ENCODE measurements at regions not wholly inside any gene's neighbourhood (a gene's known extent, or its start where the extent isn't known, plus 50 kb on each side); places are given as distances from the start of the nearest gene placed in this dataset.

- DNase-seq (ENCODE audit: low read depth): no peak
Observed at GRCh38 chr2:67566958-67567635, 170.0 kb downstream of the ETAA1 start.

GRCh38 chr2:67567886-67568285 is 170.8 kb downstream of the ETAA1 start:
- no peak for TF ChIP-seq CTCF (IDR thresholded peaks at IDR 0.05; ENCODE audit: control insufficient read depth, extremely low read depth, insufficient read depth)

More at GRCh38 chr2:67566958-67567635, 170.0 kb downstream of the ETAA1 start:
- no peak overlapping the region for H3K4me3 ChIP-seq (ENCODE audit: low read depth, low read length)
- TF ChIP-seq CTCF (IDR thresholded peaks at IDR 0.05; ENCODE audit: control insufficient read depth, extremely low read depth, insufficient read depth): no peak

GRCh38 chr2:67570611-67571010 is 173.5 kb downstream of the ETAA1 start:
- TF ChIP-seq CTCF (IDR thresholded peaks at IDR 0.05; ENCODE audit: control insufficient read depth, extremely low read depth, insufficient read depth): no peak
- DNase-seq (ENCODE audit: low read depth): no peak
- H3K4me3 ChIP-seq (ENCODE audit: low read depth, low read length): no peak overlapping the region

More at GRCh38 chr2:67567886-67568285, 170.8 kb downstream of the ETAA1 start:
- no peak overlapping the region for H3K4me3 ChIP-seq (ENCODE audit: low read depth, low read length)
- DNase-seq (ENCODE audit: low read depth): no peak

- no peak for TF ChIP-seq CTCF (IDR thresholded peaks at IDR 0.05; ENCODE audit: control insufficient read depth, extremely low read depth, insufficient read depth)
- no peak overlapping the region for H3K4me3 ChIP-seq (ENCODE audit: low read depth, low read length)
- no peak for DNase-seq (ENCODE audit: low read depth)
Observed at GRCh38 chr2:67571785-67572718, 174.9 kb downstream of the ETAA1 start.

- peak; percentile 86 for DNase-seq (ENCODE audit: low read depth)
- no peak for TF ChIP-seq CTCF (IDR thresholded peaks at IDR 0.05; ENCODE audit: control insufficient read depth, extremely low read depth, insufficient read depth)
- H3K4me3 ChIP-seq (ENCODE audit: low read depth, low read length): no peak overlapping the region
Observed at GRCh38 chr2:67572721-67573435, 175.7 kb downstream of the ETAA1 start.

- no peak for DNase-seq (ENCODE audit: low read depth)
- TF ChIP-seq CTCF (IDR thresholded peaks at IDR 0.05; ENCODE audit: control insufficient read depth, extremely low read depth, insufficient read depth): no peak
- no peak overlapping the region for H3K4me3 ChIP-seq (ENCODE audit: low read depth, low read length)
Observed at GRCh38 chr2:67574230-67574629, 177.1 kb downstream of the ETAA1 start.
